PC-9 (cell line): ENCODE measurements at regions not wholly inside any gene's neighbourhood (a gene's known extent, or its start where the extent isn't known, plus 50 kb on each side); places are given as distances from the start of the nearest gene placed in this dataset.
A peak's percentile ranks its signal among the peaks of the same experiment; 100 is the strongest.

Source experiments
- BruUV-seq: library from RNA; stranded (reverse); fragments of 400-500 nt; replicated peaks from 2 replicates; lab custom pipeline; 2021; lab: Mats Ljungman, UMichigan
- CTCF ChIA-PET: fragments of 300-600 bp; sonication (Branson Sonifier 250); formaldehyde crosslinking; loops from one replicate; lab custom pipeline; 2022; ENCODE audit warnings: antibody characterized with exemption; lab: Charles Lee
- POLR2A ChIA-PET: fragments of 300-600 bp; sonication (Branson Sonifier 250); formaldehyde crosslinking; loops from one replicate; lab custom pipeline; 2022; ENCODE audit warnings: antibody characterized with exemption; ENCODE audit not compliant: unreplicated experiment; lab: Charles Lee
- DNase-seq, 2 experiments: peaks; one replicate each; pipeline versions ENCODE4 v3.0.0 to v3.0.0-alpha.2; 2015 to 2022; ENCODE audit warnings: mixed read lengths in 1 of 2
- H2AFZ ChIP-seq: fragments of 200-600 bp; sonication (generic); 2 replicates; pipeline ENCODE4 v1.8.1; 2017; ENCODE audit warnings: antibody characterized with exemption
- H3F3A ChIP-seq: fragments of 200-600 bp; sonication (generic); 2 replicates; pipeline ENCODE4 v1.8.1; 2017; ENCODE audit warnings: antibody characterized with exemption, mild to moderate bottlenecking, low read depth; ENCODE audit not compliant: insufficient read depth
- H3K27ac ChIP-seq: fragments of 200-600 bp; sonication (generic); 2 replicates; pipeline ENCODE4 v1.6.1; 2016; ENCODE audit warnings: mixed run types
- H3K27me3 ChIP-seq: fragments of 200-600 bp; sonication (generic); 2 replicates; pipeline ENCODE4 v1.6.1; 2016; ENCODE audit warnings: low read depth, mixed run types; ENCODE audit not compliant: insufficient read depth
- H3K36me3 ChIP-seq: fragments of 200-600 bp; sonication (generic); 2 replicates; pipeline ENCODE4 v1.6.1; 2016; ENCODE audit warnings: low read depth, mixed run types
- H3K4me1 ChIP-seq: fragments of 200-600 bp; sonication (generic); replicated peaks from 2 replicates; pipeline ENCODE4 v1.6.1; 2016; ENCODE audit warnings: mixed run types; ENCODE audit not compliant: insufficient read depth
- H3K4me2 ChIP-seq: fragments of 200-600 bp; sonication (generic); 2 replicates; pipeline ENCODE4 v1.6.1; 2017; ENCODE audit warnings: mixed run types
- H3K4me3 ChIP-seq: fragments of 200-600 bp; sonication (generic); 2 replicates; pipeline ENCODE4 v1.6.1; 2016; ENCODE audit warnings: mixed run types
- H3K79me2 ChIP-seq: fragments of 200-600 bp; sonication (generic); 2 replicates; pipeline ENCODE4 v1.6.1; 2017; ENCODE audit warnings: low read depth, mixed run types
- H3K9me2 ChIP-seq: fragments of 200-600 bp; sonication (generic); 2 replicates; pipeline ENCODE4 v1.8.1; 2017; ENCODE audit warnings: mild to moderate bottlenecking; ENCODE audit not compliant: insufficient read depth
- H3K9me3 ChIP-seq: fragments of 200-600 bp; sonication (generic); 2 replicates; pipeline ENCODE4 v1.8.1; 2016; ENCODE audit warnings: low read depth; ENCODE audit not compliant: insufficient read depth
- H4K20me1 ChIP-seq: fragments of 200-600 bp; sonication (generic); 2 replicates; pipeline ENCODE4 v1.8.1; 2017; ENCODE audit not compliant: insufficient read depth
- EZH2 ChIP-seq: fragments of 200-600 bp; sonication (generic); IDR thresholded peaks from 2 replicates; pipeline ENCODE4 v1.8.0; 2017; ENCODE audit warnings: antibody characterized with exemption, low read depth
- intact Hi-C: fragments of 100-400 bp; cut with micrococcal nuclease; formaldehyde crosslinking; loops from one replicate; pipeline ENCODE4 v1.10.0; 2022; ENCODE audit not compliant: unreplicated experiment
- TF ChIP-seq, protein P1 (sequence below): fragments of 200-600 bp; sonication (generic); conservative IDR thresholded peaks from 2 replicates; pipeline ENCODE4 v1.6.1; 2017; ENCODE audit warnings: mixed run types, antibody characterized with exemption, mild to moderate bottlenecking, moderate library complexity

DNA sequence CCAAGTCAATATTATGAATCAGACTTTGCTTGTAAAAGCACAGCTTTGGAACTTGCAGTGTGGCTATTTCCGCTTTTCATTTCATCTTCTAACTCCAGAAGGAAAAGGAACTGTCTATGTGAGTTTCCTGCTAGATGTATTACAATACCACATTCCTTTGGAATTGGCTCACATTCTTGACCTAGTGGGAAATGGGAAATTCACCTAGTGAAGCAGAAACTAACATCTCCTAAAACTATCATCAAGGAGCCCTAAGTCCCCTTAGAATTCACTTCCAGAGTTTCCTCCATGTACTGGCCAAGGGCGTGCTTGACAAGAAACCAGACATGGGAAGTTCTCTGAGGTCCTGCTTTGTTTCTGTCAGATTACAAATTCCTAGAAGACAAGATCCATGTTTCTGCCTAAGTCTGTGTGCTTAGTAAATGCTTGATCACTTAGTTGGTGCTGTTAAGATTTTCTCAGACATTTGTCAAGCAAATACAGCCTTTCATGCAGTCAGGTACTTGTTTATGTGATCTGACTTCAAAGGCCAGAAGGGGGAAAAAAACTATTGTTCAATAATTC lies 275.7 kb upstream of the FN1 start:
- Histone ChIP-seq H3K79me2 (no peaks in the 10 kb centered on the region), H3K4me2 (0 out of 2 replicates have a peak overlapping the region, but pooled peaks have one; percentile 16), H3K4me3 (no peak overlapping the region), H3F3A (peaks cover 9% of the 10 kb centered on the region), H3K36me3 (no peaks in the 10 kb centered on the region), H4K20me1 (no peaks in the 10 kb centered on the region), H3K4me1 (peaks cover 16% of the 10 kb centered on the region), H3K9me2 (no peaks in the 10 kb centered on the region), H3K9me3 (no peaks in the 10 kb centered on the region), H2AFZ (0 out of 2 replicates have a peak overlapping the region, but pooled peaks have one; percentile 19), H3K27ac (peak overlapping the region; percentile 35), H3K27me3 (no peaks in the 10 kb centered on the region)
- DNase-seq = peak in 1 of 2 experiments; percentile 67
- intact Hi-C loops = no loop called here
- ChIA-PET CTCF (no interaction called here), POLR2A (no interaction called here)
- no TSS peak for BruUV-seq
- no peak for TF ChIP-seq EZH2
- TF ChIP-seq, protein P1, sequence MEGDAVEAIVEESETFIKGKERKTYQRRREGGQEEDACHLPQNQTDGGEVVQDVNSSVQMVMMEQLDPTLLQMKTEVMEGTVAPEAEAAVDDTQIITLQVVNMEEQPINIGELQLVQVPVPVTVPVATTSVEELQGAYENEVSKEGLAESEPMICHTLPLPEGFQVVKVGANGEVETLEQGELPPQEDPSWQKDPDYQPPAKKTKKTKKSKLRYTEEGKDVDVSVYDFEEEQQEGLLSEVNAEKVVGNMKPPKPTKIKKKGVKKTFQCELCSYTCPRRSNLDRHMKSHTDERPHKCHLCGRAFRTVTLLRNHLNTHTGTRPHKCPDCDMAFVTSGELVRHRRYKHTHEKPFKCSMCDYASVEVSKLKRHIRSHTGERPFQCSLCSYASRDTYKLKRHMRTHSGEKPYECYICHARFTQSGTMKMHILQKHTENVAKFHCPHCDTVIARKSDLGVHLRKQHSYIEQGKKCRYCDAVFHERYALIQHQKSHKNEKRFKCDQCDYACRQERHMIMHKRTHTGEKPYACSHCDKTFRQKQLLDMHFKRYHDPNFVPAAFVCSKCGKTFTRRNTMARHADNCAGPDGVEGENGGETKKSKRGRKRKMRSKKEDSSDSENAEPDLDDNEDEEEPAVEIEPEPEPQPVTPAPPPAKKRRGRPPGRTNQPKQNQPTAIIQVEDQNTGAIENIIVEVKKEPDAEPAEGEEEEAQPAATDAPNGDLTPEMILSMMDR = no peak

DNA sequence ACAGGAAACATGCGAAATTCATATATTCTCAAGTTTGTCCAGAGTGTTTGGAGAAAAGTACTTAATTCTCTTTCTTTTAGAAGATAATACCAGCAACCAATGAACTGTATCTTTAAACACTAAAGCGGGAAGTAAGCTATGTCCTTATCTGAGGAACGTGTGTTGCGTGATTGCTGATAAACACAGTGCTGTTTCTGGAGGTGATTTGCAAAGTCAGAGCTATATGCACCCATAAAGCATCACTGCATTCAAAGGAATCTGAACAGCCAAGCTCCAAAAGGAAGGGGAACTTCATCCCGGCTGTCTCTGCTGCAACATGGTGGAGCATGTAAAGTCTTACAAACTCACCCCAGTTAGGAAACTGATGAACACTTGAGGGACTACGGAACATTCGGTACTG lies 271.7 kb upstream of the FN1 start:
- Histone ChIP-seq H3K9me3 (no peaks in the 10 kb centered on the region), H3K36me3 (no peaks in the 10 kb centered on the region), H3K4me3 (no peak overlapping the region), H3K4me2 (no peak overlapping the region), H3K27me3 (no peaks in the 10 kb centered on the region), H3K4me1 (peaks cover 12% of the 10 kb centered on the region), H4K20me1 (no peaks in the 10 kb centered on the region), H3F3A (peaks cover 9% of the 10 kb centered on the region; the same call in 1 of the 2 replicates), H3K79me2 (no peaks in the 10 kb centered on the region), H3K27ac (no peak overlapping the region), H3K9me2 (no peaks in the 10 kb centered on the region), H2AFZ (no peak overlapping the region)
- TF ChIP-seq, protein P1 = no peak
- no peak for TF ChIP-seq EZH2
- intact Hi-C loops = no loop called here
- ChIA-PET POLR2A (interaction anchor here (0.6 kb wide), 1 partner anchor 133 kb away, joined by 3 read pairs; no protein-coding TSS in a partner anchor), CTCF (no interaction called here)
- BruUV-seq = no TSS peak
- DNase-seq = no peak

DNA sequence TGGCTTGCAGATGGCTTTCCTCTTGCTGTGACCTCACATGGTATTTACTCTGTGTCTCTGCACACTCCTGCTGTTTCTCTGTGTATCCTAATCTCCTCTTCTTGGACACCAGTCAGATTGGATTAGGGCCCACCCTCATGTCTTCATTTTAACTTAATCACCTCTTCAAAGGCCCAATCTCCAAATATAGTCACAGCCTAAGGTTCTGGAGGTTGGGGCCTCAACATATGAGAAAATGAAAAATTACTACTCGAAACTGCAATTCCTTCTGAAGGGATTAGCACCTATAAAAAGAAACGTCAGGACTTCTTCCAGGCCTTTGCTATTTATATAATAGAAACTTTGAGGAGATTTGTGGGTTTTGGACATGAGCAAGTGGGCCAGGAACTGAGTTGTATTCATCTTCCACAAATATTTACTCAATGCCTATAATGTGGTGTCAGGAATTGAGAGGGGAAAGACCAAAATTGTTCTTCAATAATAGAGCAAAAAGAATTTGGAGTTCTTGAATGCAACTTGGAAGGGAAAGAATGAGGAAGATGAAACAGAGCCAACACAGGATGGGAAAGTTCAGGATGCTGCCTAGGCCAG lies 270.0 kb upstream of the FN1 start:
- H3K79me2 ChIP-seq = no peaks in the 10 kb centered on the region
- ChIA-PET CTCF (no interaction called here), POLR2A (no interaction called here)
- H3K9me3 ChIP-seq = no peaks in the 10 kb centered on the region
- no TSS peak for BruUV-seq
- intact Hi-C loops = no loop called here
- no peaks in the 10 kb centered on the region for H3K36me3 ChIP-seq
- no peaks in the 10 kb centered on the region for H4K20me1 ChIP-seq
- TF ChIP-seq, protein P1 = no peak
- no peak for TF ChIP-seq EZH2
- H2AFZ ChIP-seq = no peak overlapping the region
- no peak overlapping the region for H3K4me2 ChIP-seq
- H3K27ac ChIP-seq = no peak overlapping the region
- H3K4me1 ChIP-seq = 0 out of 2 replicates have a peak, but pooled peaks cover 2% of the 10 kb centered on the region
- no peaks in the 10 kb centered on the region for H3K27me3 ChIP-seq
- H3F3A ChIP-seq = no peaks in the 10 kb centered on the region
- H3K9me2 ChIP-seq = no peaks in the 10 kb centered on the region
- H3K4me3 ChIP-seq = no peak overlapping the region
- DNase-seq = no peak
